ENCODE measurements at regions not wholly inside any gene's neighbourhood (a gene's known extent, or its start where the extent isn't known, plus 50 kb on each side); places are given as distances from the start of the nearest gene placed in this dataset.
"Not testable (repeated sequence)": the region's sequence is repeated elsewhere in the genome, so short reads cannot be mapped to it uniquely, and the experiment has no call there.

DNA sequence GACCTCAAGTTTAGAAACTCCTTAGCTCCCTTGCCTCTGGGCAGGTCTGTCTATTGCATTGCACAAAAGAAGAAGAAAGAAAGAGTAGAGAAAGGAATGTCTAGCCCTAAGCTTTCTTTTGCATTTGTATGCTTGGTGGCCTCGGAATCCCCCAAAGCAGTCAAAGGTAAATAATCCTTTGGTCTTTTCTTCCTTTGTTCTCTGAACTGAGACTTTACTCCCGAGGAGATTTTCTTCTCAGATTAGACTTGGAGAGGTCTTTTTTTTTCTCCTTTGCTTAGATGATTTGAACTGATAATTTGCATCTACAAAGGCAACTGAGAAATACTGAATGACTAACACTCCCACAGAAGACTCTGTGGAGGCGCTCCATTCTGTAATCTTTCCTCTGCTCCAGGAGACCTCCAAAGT lies 93.2 kb downstream of the AKR1D1 start:
- DNase-seq = no peak

DNA sequence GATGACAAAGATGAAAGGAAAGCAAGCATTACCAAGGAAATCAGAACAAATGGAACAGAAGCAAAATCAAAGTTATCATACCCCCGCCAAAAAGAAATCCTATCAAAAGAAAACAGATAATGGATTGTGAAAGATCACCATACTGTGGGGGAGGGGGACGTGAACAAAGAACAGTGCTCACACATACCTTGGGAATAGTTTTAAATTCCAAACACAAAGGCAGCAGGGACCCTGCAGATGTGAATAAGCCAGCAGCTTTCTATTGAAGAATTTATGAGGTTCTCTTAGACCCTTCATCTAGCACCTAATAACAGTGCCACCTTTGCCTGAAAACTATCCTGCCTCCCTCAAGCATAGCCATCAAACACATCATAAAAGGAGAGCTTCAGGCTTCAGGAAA lies 94.0 kb downstream of the AKR1D1 start:
- DNase-seq = no peak

DNA sequence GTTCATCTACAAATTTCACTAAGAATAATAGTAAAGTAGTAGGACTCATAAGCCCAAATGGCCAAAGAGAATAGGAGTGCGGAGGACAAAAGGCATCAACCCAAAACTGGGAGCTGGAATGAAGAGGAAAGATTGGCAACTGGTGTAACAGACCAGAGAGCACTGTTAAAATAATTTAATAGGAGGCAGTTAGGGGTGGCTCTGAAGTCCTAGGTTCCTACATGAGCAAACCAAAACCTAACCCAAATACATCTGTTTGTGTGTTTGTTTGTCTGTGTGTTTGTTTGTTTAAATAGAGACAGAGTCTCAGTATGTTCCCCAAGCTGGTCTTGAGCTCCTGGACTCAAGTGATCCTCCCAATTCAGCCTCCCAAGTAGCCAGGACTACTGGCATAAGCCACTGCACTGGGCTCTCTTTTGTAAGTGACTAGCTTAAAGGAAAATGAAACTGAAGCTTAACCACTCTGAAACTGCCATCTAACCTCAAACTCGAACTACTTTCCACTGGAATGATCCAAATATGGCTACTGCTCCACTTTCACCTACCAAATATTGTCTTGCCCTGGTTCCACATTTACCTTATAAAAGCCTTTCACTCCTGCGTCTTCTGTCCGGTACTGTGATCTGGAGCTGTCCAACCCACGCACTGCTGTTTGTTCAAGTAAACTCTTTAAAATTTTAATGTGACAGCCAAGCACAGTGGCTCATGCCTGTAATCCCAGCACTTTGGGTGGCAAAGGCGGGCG lies 94.9 kb downstream of the AKR1D1 start:
- no peak for DNase-seq

DNA sequence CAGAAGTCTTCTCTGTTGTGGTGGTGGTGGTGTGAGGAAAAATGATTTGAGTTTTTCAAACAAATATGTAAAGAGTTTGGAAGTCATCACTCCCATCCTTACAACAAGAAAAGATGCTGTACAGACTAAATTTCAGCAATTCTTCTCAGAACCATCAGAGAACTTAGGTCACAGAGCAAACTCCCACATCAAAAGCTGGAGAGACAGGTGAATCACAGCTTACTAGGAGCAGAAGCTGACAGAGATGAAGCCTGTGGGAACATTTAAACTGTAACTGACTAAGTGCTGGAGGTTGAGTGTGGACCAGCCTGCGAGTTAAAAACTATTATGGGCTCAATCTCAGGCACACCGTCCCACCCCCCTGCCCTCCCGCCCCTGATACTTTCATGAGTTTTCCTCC lies 97.3 kb downstream of the AKR1D1 start:
- no peak for DNase-seq

DNA sequence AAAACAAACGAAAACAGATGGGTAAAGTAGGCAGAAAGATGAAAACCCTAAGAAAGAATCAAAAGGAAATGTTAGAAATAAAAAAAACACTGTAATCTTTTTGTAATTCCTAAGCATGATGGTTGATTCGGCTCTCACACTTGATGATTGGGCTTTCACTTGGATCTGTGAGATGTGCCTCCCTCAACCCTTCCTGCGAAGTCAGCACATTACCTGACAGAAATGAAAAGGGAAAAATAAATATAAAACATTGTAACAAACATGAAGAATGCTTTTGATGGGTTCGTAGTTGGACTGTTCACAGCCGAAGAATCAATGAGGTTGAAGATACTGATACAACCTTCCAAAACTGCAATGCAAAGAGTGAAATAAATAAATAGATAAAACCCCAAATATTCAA lies 99.8 kb downstream of the AKR1D1 start:
- no peak for DNase-seq

DNA sequence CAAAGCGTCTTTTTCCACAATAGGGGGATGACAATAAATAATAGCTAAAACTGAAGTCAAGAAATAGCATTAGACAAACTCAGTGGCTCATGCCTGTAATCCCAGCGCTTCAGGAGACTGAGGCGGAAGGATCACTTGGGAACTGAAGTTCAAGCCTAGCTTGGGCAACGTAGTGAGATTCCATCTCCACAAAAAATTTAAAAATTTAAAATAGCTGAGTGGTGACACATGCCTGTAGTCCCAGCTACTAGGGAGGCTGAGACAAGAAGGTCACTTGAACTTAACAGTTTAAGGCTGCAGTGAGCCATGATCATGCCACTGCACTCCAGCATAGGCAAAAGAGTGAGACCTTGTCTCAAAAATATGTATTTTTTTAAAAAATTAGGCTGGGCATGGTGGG lies 107.9 kb downstream of the AKR1D1 start:
- no peak for DNase-seq

DNA sequence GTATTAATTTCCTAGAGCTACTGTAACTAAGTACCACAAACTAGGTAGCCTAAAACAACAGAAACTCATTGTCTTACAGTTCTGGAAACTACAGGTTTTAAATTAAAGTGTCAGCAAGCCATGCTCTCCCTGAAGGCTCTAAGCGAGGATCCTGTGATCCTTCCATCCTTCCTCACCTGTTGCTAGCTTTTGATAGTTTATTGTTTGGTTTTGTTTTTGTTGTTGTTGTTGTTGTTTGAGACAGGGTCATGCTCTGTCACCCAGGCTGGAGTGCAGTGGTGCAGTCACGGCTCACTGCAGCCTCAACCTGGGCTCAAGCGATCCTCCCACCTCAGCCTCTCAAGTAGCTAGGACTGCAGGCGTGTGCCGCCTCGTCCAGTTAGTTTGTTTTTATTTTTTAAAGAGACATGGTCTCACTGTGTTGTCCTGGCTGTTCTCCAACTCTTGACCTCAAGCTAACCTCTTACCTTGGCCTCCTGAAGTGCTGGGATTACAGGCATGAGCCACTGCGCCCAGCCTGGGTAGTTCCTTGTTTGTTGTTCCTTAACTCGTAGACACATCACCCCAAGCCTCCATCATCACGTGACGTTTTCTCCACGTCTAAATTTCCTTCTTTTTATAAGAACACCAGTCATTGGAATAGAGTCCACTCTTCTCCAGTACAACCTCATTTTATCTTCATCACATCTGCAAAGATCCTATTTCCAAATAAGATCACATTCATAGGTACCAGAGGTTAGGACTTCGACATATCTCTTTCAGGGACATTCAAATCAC lies 109.1 kb downstream of the AKR1D1 start:
- no peak for DNase-seq

DNA sequence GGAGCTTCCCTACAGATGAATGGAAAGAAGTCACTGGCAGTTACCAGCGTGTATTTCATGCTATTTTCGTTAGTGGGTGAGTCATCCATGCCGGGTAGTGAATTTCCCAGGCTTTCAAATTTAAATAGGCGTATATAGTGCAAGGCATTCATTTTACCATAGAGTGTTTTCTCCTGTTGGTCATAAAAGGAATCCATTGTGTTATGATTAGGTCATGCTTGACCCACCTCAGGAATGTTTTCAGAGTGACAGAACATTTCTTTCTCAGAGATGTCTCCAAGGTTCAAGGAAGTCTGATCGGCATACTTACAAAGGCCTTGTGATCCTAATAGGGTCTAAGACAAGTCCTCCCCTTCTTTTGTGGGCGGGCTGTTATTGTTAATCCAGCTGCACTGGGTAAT lies 110.7 kb downstream of the AKR1D1 start:
- no peak for DNase-seq

DNA sequence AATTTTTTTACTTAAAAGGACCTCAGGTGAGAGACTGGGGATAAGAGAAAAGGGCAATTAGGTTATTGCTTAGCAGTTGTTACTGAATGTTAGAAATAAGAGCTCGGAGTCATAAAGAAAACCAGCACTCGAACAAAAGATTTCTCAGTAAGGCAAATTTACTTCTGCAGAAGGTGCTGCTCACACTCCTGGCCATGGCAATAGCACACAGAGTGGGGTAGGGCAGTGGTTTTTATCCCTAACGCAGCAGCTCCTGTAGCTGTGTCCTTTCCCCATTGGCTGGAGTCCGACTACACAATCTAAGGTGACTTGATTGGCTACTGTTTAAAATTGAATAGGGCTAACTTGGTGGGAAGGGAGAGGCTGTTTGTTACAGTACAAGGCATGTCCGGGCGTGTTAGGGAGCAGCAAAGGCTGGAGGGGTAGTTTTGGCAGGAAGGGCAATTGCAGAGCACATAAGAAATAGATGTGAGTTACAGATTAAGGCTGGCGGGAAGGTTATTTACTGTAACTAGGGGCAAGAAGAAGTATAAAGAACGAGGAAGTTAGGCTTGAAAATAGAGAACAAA lies 112.1 kb downstream of the AKR1D1 start:
- DNase-seq = no peak

DNA sequence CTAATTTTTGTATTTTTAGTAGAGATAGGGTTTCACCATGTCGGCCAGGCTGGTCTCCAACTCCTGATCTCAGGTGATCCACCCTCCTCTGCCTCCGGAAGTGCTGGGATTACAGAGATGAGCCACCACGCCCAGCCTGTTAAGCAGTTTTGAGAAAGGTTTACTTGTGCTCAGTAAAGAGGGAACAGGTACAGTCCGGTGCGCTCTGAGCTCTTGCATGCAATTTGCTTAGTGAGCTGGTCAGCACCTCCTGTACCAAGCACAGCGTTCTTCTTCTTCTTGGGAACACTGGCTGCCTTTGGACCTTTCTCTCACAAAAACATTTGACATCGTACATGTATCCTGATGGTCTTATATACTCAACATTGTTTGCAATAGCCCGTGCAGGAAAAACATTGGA lies 118.3 kb downstream of the AKR1D1 start:
- DNase-seq = no peak

DNA sequence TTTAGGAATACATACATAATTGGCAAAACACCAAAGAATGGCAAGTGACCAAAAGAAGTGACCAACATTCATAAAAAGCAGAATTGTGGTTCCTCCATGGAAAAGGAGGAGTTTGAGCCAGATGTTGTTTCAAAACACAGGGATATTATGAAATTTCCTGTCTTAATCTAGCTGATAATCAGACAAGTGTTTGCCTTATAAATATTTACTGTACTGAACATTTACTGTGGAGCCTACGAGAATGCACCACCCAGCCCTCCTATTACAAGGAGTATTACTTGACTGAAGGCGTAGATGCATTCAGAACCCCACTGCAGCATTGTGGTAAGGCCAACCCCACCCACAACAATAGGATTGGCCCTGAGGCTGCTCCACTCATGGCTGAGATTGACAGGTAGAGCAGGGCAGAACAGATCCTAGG lies 118.9 kb downstream of the AKR1D1 start:
- DNase-seq = no peak

DNA sequence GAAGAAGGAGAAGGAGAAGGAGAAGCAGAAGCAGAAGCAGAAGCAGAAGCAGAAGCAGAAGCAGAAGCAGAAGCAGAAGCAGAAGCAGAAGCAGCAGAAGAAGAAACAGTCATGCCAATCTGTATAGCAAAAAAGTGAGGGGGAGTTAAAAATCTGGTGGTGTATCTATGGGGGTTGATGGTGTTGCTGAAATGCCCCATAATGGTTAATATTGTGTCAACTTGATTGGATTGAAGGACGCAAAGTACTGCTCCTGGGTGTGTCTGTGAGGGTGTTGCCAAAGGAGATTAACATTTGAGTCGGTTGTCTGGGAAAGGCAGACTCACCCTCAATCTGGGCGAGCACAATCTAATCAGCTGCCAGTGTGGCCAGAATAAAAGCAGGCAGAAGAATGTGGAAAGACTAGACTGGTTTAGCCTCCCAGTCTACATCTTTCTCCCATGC lies 120.3 kb downstream of the AKR1D1 start:
- not testable (repeated sequence) for DNase-seq

DNA sequence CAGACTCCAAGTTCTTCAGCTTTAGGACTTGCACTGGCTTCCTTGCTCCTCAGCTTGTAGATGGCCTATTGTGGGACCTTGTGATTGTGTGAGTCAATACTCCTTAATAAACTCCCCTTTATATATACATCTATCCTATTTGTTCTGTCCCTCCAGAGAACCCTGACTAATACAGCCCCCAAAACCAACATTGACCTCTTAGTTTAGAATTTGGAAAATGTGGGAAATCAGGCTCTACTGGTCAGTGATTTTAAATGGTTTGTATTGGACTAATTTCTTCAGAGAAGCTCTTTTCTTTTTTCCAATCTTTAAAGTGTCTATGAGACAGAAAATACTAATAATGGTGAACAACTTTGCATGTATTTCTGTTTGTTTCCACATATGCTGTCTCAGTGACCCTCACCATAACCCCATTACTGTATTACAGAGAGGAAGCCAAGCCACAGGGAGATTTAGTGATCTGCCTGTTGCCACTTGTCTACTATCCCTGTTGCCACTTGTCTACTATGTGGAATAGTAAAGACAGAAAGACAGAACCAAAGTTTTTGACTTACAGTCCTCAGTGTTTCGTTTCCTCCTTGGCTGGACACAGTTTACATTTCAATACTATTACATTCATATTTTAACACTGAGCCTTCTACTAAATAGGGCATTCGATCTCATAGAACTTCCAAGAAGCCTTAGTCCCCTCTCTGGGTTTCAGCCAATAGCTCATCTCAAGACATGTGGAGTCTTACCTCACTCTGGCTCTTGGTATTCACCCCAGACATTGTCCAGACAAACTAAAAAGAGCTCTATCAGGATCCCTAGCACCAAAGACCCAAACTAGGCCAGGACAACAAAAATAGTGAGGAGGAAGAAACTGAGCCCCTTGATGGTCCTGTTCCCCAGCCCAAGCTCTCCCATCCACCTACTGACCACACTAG lies 121.0 kb downstream of the AKR1D1 start:
- no peak for DNase-seq

DNA sequence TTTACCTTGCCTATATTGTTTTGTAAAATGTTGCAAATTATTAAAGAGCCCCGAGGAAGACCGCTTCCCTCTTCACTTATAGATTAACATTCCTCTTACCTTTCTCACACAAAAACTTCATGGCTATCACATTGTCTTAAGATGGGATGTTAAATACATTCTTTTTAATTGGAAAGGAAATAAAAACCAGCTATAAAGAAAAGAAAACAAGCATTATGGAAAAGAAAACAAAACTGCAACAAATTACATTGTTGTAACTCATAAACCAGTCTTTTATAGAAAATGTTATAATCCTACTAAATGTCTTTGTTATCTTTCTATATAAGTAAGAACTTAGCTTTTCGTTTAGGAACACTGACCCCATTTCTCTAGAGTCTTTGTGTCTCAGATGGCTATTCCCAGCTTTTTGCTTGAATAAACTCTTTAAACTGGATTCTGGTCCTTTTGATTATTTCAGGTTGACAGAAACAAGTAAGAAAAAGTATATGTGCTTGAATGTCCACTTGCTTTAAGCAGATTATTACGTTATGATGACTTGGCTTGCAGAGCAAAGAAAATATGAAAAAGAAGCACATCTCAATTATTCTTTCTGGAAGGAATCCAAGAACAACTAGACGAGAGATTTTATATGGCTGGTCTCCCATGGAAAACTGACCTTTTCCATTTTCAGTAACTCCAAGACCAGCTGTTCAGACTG lies 128.2 kb downstream of the AKR1D1 start:
- DNase-seq = no peak

DNA sequence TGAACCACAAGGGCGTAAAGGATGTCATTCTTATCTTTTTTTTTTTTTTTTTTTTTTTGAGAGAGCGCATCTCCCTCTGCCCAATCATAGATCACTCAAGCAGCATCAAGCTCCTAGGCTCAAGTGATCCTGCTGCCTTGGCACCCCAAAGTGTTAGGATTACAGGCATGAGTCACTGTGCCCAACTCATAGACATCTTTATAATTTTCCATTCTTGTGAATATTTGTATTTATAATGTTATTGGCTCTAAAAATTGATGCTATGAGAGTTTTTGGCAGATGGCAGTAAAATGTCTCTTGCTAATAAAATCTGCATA lies 128.7 kb downstream of the AKR1D1 start:
- no peak for DNase-seq

DNA sequence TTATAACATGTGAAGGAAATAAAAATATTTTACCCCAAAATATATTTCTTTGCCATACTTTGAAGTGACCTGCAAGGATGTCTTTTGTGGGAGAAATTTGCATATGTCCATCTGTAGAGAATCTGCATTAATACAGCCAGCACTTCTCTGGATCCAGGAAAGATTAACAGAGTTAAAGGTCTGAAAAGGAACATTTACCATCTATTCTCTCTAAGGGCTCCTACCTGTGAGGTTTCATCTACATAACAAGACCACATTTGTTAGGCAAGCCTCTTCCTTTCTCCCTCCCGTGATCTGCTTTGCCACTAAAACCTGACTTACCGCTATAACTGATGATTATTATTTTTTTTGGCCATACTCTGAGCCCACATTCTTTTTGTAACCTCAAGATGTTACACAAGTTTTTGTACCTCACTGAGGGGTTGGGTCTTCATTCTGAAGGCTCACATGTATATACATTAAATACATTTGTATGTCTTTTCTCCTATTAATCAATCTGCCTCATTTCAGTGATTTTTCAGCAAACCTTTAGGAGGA lies 129.4 kb downstream of the AKR1D1 start:
- DNase-seq = no peak

DNA sequence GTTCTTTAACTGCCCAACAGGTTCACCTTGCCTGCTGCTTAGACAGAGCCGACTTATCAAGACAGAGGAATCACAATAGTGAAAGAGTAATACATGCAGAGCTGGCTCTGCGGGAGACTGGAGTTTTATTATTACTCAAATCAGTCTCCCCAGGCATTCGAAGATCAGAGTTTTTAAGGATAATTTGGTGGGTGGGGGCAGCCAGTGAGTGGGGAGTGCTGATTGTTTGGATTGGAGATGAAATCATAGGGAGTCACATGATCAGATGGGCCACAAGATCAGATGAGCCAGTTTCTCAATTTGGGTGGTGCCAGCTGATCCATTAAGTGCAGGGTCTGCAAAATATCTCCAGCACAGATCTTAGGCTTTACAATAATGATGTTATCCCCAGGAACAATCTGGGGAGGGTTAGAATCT lies 131.3 kb downstream of the AKR1D1 start:
- DNase-seq = no peak

DNA sequence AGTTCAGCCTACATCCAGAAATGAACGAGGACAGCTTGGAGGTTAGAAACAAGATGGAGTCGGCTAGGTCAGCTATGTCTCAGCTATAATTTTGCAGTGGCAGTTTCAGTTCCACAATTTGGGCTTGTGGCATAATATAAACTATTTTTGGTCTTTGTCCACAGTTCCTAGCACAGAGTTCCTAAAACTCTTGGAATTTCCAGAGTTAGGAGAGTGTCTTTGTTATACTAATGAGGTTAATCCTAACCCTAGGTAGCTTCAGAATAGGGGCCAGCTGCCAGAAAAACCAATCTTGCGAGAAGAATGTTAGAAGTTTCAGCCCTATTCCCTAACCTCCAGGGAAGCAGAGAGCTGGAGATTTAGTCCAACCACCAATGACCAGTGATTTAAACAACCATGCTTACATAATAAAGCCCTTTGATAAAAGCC lies 131.9 kb downstream of the AKR1D1 start:
- no peak for DNase-seq

DNA sequence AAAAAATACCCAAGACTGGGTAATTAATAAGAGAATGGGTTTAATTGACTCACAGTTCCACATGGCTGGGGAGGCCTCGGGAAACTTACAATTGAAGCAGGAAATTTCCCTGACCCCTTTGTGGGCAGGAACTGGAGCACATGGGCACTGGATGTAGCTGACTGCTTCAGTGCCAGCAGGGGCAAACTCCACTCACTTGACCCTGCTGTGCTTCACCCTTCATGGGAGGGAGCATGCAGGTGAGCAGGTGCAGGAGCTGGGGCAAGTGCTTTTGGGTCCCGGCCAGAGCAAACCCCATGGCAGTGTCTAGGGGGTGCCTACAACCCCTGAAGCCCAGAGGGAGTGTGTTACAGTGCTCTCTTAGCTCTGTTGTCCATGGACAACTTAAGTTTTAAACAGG lies 132.6 kb downstream of the AKR1D1 start:
- no peak for DNase-seq

DNA sequence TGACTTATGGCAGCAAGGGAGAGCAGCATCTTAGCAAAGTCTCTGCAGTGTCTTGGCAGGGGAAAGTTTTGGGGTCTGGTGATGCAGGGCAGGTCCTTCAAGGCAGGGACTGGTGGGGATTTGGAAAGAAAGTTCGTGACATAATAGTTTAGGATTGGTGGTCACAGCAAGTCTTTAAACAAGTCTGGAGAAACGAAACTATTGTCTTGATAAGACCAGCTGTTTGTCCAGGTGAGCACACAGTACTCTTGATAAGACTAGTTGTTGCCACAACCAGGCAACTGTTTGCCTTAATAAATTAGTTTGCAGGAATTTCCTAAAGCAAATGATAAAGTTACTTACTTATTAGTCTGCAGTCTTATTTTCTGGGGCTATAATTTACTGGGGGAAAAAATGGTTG lies 136.1 kb downstream of the AKR1D1 start:
- no peak for DNase-seq

DNA sequence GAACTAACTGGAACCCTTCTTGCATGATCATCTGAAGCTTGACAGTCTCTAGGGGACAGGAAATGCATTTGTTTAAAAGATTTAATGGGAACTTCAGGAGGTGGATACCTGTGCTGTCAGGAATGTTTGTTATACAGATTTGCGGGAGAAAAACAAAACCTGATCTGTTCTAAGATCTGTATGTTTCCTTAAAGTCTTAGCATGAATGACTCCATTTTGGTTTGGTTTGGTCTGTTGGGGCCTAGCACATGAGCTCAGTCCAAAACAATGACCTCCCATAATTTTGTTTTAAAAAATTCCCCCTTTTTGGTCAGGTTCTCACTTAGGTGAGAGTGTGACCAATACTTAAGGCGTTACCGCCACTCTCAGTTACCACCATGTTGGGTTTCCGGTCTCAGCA lies 138.7 kb downstream of the AKR1D1 start:
- no peak for DNase-seq

DNA sequence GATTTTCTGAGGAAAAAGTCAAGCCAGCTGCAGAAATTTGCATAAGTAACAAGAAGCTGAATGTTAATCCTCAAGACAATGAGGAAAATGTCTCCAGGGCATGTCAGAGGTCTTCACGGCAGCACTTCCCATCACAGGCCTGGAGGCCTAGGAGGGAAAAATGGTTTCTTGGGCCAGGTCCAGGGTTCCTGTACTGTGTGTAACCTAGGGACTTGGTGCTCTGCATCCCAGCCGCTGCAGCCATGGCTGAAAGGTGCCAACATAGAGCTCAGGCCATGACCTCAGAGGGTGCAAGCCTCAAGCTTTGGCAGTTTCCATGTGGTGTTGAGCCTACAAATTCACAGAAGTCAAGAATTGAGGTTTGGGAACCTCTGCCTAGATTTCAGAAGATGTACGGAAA lies 144.1 kb downstream of the AKR1D1 start:
- DNase-seq = not testable (repeated sequence)
